ENCODE measurements at regions not wholly inside any gene's neighbourhood (a gene's known extent, or its start where the extent isn't known, plus 50 kb on each side); places are given as distances from the start of the nearest gene placed in this dataset.

DNA sequence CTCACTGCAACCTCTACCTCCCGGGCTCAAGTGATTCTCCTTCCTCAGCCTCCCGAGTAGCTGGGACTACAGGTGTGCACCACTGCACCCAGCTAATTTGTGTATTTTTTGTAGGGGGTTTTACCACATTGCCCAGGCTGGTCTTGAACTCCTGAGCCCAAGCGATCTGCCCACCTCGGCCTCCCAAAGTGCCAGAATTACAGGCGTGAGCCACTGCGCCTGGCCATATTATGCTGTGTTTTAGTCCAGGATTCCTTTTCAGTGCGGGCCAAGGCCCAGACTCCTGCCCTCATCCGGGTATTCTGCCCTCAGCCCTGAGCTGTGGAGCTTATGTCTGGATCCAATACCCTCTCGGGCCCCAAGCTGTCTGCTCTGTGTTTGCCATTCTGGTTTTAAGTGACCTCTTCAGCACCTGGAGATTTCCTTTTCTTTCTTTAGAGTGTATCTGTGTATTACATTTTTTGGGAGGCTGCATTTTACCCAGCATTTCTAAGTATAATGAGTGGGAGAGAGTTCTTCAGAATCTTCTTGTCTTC, 114.9 kb downstream of the BUB3 start:
- DNase-seq, result no peak
- POLR2A ChIA-PET, result no interaction called here
- Mint-ChIP-seq H3K9me3 (no peaks in the 10 kb centered on the region), H3K36me3 (ENCODE audit: low read depth) (no peaks in the 10 kb centered on the region), H3K27me3 (peaks cover 9% of the 10 kb centered on the region), H3K27ac (no peak overlapping the region), H3K4me1 (ENCODE audit: low read depth) (peaks cover 4% of the 10 kb centered on the region), H3K4me3 (no peak overlapping the region)
- no peak for ATAC-seq
- CTCF ChIA-PET, result no interaction called here
- TF ChIP-seq, protein P1, sequence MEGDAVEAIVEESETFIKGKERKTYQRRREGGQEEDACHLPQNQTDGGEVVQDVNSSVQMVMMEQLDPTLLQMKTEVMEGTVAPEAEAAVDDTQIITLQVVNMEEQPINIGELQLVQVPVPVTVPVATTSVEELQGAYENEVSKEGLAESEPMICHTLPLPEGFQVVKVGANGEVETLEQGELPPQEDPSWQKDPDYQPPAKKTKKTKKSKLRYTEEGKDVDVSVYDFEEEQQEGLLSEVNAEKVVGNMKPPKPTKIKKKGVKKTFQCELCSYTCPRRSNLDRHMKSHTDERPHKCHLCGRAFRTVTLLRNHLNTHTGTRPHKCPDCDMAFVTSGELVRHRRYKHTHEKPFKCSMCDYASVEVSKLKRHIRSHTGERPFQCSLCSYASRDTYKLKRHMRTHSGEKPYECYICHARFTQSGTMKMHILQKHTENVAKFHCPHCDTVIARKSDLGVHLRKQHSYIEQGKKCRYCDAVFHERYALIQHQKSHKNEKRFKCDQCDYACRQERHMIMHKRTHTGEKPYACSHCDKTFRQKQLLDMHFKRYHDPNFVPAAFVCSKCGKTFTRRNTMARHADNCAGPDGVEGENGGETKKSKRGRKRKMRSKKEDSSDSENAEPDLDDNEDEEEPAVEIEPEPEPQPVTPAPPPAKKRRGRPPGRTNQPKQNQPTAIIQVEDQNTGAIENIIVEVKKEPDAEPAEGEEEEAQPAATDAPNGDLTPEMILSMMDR (IDR thresholded peaks at IDR 0.05), result no peak
- intact Hi-C loops (cut with micrococcal nuclease), result no loop called here

DNA sequence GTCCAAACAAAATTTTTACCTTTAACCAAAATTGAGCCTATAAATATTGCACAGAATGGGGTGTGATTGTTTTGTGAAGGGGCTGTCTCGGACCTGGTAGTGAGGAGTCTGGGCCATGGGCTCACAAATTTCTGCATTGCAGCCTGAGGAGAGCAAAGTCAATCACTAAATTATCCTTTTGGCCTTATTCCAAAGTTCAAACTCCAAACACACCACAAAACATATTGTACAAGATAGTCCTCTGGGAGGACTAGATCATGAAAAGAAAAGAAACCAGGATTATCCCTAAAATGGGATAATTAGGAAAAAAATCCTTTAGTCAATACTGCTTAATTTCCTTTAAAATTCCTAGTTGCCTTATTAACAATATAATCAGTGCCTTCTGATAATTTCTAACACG, 115.5 kb downstream of the BUB3 start:
- ATAC-seq, result no peak
- POLR2A ChIA-PET, result no interaction called here
- DNase-seq, result no peak
- no peaks in the 10 kb centered on the region for H3K36me3 Mint-ChIP-seq (ENCODE audit: low read depth)
- peaks cover 4% of the 10 kb centered on the region for H3K4me1 Mint-ChIP-seq (ENCODE audit: low read depth)
- TF ChIP-seq, protein P1 (IDR thresholded peaks at IDR 0.05), result no peak
- CTCF ChIA-PET, result no interaction called here
- no peak overlapping the region for H3K27ac Mint-ChIP-seq
- intact Hi-C loops (cut with micrococcal nuclease), result no loop called here
- H3K9me3 Mint-ChIP-seq, result no peaks in the 10 kb centered on the region
- H3K27me3 Mint-ChIP-seq, result peaks cover 15% of the 10 kb centered on the region
- H3K4me3 Mint-ChIP-seq, result no peak overlapping the region

DNA sequence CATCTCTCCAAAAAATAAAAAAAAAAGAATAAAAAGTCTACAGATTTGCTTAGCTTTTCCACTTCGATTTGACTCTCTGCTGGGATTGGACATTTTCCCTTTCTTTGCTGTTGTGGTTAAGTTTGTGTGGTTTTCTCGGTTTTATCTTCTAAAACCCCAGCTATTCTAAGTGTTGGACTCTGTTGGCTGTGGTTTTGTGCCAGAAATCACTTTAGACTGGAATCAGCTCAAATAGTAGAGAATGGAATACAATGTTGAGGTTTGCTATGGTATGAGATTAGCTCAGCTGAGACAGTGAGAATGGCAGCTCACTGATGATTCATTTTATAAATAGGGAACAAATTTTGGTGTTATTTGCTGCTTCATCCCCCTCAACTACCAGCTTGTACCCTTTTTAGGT, 116.0 kb downstream of the BUB3 start:
- ChIA-PET POLR2A (interaction anchor here (0.6 kb wide), 1 partner anchor 1571 kb away, joined by 3 read pairs; no protein-coding TSS in a partner anchor), CTCF (interaction anchor here (0.8 kb wide), 1 partner anchor 23 kb away, joined by 3 read pairs; no protein-coding TSS in a partner anchor)
- H3K36me3 Mint-ChIP-seq (ENCODE audit: low read depth), result no peaks in the 10 kb centered on the region
- no peak overlapping the region for H3K4me3 Mint-ChIP-seq
- TF ChIP-seq, protein P1 (IDR thresholded peaks at IDR 0.05), result no peak
- no peak for ATAC-seq
- H3K9me3 Mint-ChIP-seq, result no peaks in the 10 kb centered on the region
- no peak overlapping the region for H3K27ac Mint-ChIP-seq
- peaks cover 19% of the 10 kb centered on the region for H3K27me3 Mint-ChIP-seq
- intact Hi-C loops (cut with micrococcal nuclease), result no loop called here
- peaks cover 7% of the 10 kb centered on the region for H3K4me1 Mint-ChIP-seq (ENCODE audit: low read depth)
- no peak for DNase-seq

DNA sequence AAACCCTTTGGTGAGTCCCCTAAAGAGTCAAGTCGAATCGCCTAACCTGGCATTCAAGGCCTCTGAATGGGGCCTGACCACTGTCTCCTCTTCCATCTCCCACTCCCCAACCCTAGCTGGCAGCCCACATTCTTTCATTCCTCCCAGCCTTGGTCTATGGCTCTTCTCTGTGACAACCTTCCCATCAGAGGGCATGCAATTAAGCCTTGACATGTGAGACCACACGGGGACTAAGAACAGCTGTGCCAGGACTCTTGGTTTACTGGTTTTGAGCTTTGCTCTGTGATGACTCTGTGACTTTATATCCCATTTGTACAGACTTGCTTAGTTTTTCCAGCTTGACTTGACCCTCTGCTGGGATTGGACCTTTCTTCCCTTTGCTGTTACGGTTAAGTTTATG, 116.6 kb downstream of the BUB3 start:
- H3K4me1 Mint-ChIP-seq (ENCODE audit: low read depth), result peaks cover 7% of the 10 kb centered on the region
- no peak overlapping the region for H3K27ac Mint-ChIP-seq
- TF ChIP-seq, protein P1 (IDR thresholded peaks at IDR 0.05), result no peak
- intact Hi-C loops (cut with micrococcal nuclease), result no loop called here
- ChIA-PET CTCF (interaction anchor here (0.8 kb wide), 1 partner anchor 24 kb away, joined by 3 read pairs; no protein-coding TSS in a partner anchor), POLR2A (interaction anchor here (0.6 kb wide), 1 partner anchor 1570 kb away, joined by 3 read pairs; no protein-coding TSS in a partner anchor)
- H3K9me3 Mint-ChIP-seq, result no peaks in the 10 kb centered on the region
- ATAC-seq (no peak), DNase-seq (no peak)
- no peak overlapping the region for H3K4me3 Mint-ChIP-seq
- H3K36me3 Mint-ChIP-seq (ENCODE audit: low read depth), result peaks cover 4% of the 10 kb centered on the region
- H3K27me3 Mint-ChIP-seq, result peaks cover 23% of the 10 kb centered on the region

DNA sequence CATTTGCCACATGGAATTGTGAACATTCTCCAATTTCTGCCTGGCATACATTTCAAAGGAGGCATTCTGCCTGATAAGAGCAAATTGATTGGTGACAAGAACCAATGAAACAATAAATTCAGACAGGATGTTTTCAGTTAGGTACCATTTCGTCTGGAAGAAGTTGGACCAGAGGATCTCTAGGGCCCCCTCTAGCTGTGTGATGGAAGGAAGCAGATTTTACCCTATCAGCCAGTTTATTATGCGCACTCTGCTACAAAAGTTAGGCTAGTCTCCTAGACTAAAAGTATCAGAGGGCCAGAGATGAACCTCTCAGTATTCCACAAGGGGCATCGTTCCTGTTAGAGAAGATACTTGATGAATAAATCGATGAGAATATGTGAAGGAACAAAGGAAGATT, 118.0 kb downstream of the BUB3 start:
- intact Hi-C loops (cut with micrococcal nuclease), result no loop called here
- H3K27me3 Mint-ChIP-seq, result peaks cover 23% of the 10 kb centered on the region
- ATAC-seq (no peak), DNase-seq (no peak)
- TF ChIP-seq, protein P1 (IDR thresholded peaks at IDR 0.05), result no peak
- peaks cover 7% of the 10 kb centered on the region for H3K4me1 Mint-ChIP-seq (ENCODE audit: low read depth)
- H3K4me3 Mint-ChIP-seq, result no peak overlapping the region
- H3K36me3 Mint-ChIP-seq (ENCODE audit: low read depth), result peaks cover 4% of the 10 kb centered on the region
- H3K9me3 Mint-ChIP-seq, result peaks cover 2% of the 10 kb centered on the region
- H3K27ac Mint-ChIP-seq, result no peak overlapping the region
- CTCF ChIA-PET, result interaction anchor here (1.0 to 1.2 kb wide), 2 partner anchors 23 to 127 kb away, joined by 3 read pairs; no protein-coding TSS in a partner anchor
- POLR2A ChIA-PET, result no interaction called here
